ENCODE measurements at regions not wholly inside any gene's neighbourhood (a gene's known extent, or its start where the extent isn't known, plus 50 kb on each side); places are given as distances from the start of the nearest gene placed in this dataset.

DNA sequence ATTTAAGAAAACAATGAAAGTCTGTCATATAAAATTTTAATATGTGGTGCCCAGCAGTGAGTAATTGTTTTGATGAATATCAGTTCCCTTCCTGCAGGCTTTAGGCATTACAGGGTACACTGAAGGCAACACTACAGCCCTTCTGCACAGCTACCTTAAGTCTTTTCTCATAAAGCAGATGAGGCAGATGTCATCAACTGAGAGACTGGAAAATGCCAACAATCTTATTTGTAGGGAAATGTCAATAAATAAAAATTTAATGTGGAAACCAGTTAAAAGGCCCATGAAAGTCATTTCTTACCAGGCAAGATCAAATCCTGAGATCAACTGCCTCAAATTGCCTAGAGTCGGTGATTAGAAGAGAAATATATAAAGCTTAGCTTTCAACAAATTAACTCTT, 193.4 kb upstream of the NWD2 start:
- TF ChIP-seq, protein P1, sequence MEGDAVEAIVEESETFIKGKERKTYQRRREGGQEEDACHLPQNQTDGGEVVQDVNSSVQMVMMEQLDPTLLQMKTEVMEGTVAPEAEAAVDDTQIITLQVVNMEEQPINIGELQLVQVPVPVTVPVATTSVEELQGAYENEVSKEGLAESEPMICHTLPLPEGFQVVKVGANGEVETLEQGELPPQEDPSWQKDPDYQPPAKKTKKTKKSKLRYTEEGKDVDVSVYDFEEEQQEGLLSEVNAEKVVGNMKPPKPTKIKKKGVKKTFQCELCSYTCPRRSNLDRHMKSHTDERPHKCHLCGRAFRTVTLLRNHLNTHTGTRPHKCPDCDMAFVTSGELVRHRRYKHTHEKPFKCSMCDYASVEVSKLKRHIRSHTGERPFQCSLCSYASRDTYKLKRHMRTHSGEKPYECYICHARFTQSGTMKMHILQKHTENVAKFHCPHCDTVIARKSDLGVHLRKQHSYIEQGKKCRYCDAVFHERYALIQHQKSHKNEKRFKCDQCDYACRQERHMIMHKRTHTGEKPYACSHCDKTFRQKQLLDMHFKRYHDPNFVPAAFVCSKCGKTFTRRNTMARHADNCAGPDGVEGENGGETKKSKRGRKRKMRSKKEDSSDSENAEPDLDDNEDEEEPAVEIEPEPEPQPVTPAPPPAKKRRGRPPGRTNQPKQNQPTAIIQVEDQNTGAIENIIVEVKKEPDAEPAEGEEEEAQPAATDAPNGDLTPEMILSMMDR (IDR thresholded peaks at IDR 0.05; ENCODE audit: borderline replicate concordance, extremely low read depth, low read length, poor library complexity, severe bottlenecking): no peak
- TF ChIP-seq EZH2 (IDR thresholded peaks at IDR 0.05; ENCODE audit: borderline replicate concordance, low read depth, low read length, severe bottlenecking): no peak
